H1 (cell line): ENCODE measurements at regions not wholly inside any gene's neighbourhood (a gene's known extent, or its start where the extent isn't known, plus 50 kb on each side); places are given as distances from the start of the nearest gene placed in this dataset.

Experiments used
- CTCF ChIA-PET: fragments of 300-600 bp; sonication (Branson Sonifier 250); formaldehyde crosslinking; loops from one replicate; lab custom pipeline; 2021; ENCODE audit not compliant: partially characterized antibody; lab: Charles Lee
- POLR2A ChIA-PET: fragments of 300-600 bp; sonication (Branson Sonifier 250); formaldehyde crosslinking; loops from one replicate; lab custom pipeline; 2021; ENCODE audit warnings: inconsistent platforms; ENCODE audit not compliant: partially characterized antibody; lab: Charles Lee
- DNase-seq, 2 experiments: peaks; one replicate each; pipeline versions ENCODE4 v3.0.0 to v3.0.0-alpha.2; 2010 to 2022; ENCODE audit warnings: low spot score in 2 of 2, low read depth in 1 of 2, mixed read lengths in 1 of 2
- FAIRE-seq: peaks from 2 replicates; lab custom pipeline; 2011; peaks lifted over from hg19 to GRCh38; lab: Jason Lieb, UNC
- H2AFZ ChIP-seq: 2 replicates; pipeline ENCODE4 v1.8.1; 2012; ENCODE audit warnings: low read length, inconsistent platforms
- H2AK5ac ChIP-seq: 2 replicates; pipeline ENCODE4 v1.6.1; 2013; ENCODE audit warnings: low read depth, low read length
- H2BK120ac ChIP-seq: replicated peaks from 2 replicates; pipeline ENCODE3; 2013; ENCODE audit warnings: low read depth, low read length, inconsistent platforms
- H2BK12ac ChIP-seq: 2 replicates; pipeline ENCODE4 v1.6.1; 2013; ENCODE audit warnings: low read depth, low read length
- H2BK15ac ChIP-seq: 2 replicates; pipeline ENCODE4 v1.6.1; 2013; ENCODE audit warnings: low read length
- H2BK20ac ChIP-seq: 2 replicates; pipeline ENCODE4 v1.6.1; 2013; ENCODE audit warnings: low read length
- H2BK5ac ChIP-seq: 2 replicates; pipeline ENCODE4 v1.6.1; 2013; ENCODE audit warnings: low read depth, low read length
- H3K14ac ChIP-seq: 2 replicates; pipeline ENCODE4 v1.6.1; 2013; ENCODE audit warnings: inconsistent platforms; ENCODE audit not compliant: insufficient read length
- H3K18ac ChIP-seq: 2 replicates; pipeline ENCODE4 v1.6.1; 2013; ENCODE audit warnings: low read length; ENCODE audit errors: extremely low read depth
- H3K23ac ChIP-seq: 2 replicates; pipeline ENCODE4 v1.6.1; 2013; ENCODE audit warnings: inconsistent platforms; ENCODE audit not compliant: insufficient read length
- H3K23me2 ChIP-seq: 2 replicates; pipeline ENCODE4 v1.6.1; 2013; ENCODE audit warnings: low read depth, low read length
- H3K27ac ChIP-seq: 2 replicates; pipeline ENCODE4 v1.6.1; 2011; ENCODE audit warnings: low read depth, low read length, inconsistent platforms
- H3K27me3 ChIP-seq, 4 experiments: replicated peaks in 1 of 4; 1 replicate in 1 of 4; 2 replicates in 3 of 4; pipeline versions ENCODE4 v1.6.1 to v1.8.1; 2011 to 2013; ENCODE audit warnings: low read length in 3 of 4, mild to moderate bottlenecking in 3 of 4, inconsistent platforms in 2 of 4, mixed read lengths in 2 of 4, moderate library complexity in 1 of 4; ENCODE audit not compliant: control insufficient read depth in 3 of 4, insufficient read depth in 3 of 4; ENCODE audit errors: extremely low read depth in 1 of 4
- H3K36me3 ChIP-seq, 4 experiments: 2 replicates each; pipeline versions ENCODE4 v1.6.1 to v1.8.1; 2011 to 2013; ENCODE audit warnings: mild to moderate bottlenecking in 4 of 4, low read length in 3 of 4, moderate library complexity in 2 of 4, control low read depth in 1 of 4, inconsistent platforms in 1 of 4; ENCODE audit not compliant: insufficient read depth in 4 of 4, control insufficient read depth in 2 of 4
- H3K4ac ChIP-seq: replicated peaks from 2 replicates; pipeline ENCODE3; 2013; ENCODE audit warnings: low read length, low read depth, mixed read lengths, inconsistent platforms; ENCODE audit not compliant: insufficient read length
- H3K4me1 ChIP-seq, 4 experiments: replicated peaks in 1 of 4; 1 replicate in 1 of 4; 2 replicates in 3 of 4; pipeline versions ENCODE4 v1.6.1 to v1.8.1; 2011 to 2013; ENCODE audit warnings: low read length in 3 of 4, inconsistent platforms in 2 of 4, mixed read lengths in 1 of 4; ENCODE audit not compliant: insufficient read depth in 4 of 4, control insufficient read depth in 3 of 4
- H3K4me2 ChIP-seq, 2 experiments: 2 replicates each; pipeline versions ENCODE4 v1.6.1 to v1.8.1; 2011 to 2013; ENCODE audit warnings: low read depth in 2 of 2, low read length in 2 of 2, control low read depth in 1 of 2, inconsistent platforms in 1 of 2, mild to moderate bottlenecking in 1 of 2; ENCODE audit not compliant: insufficient read depth in 1 of 2
- H3K4me3 ChIP-seq, 4 experiments: fragments of 200-600, 300-600 bp in 1 of 4; sonication (generic), shearing (Covaris generic), sonication (Bioruptor Twin) in 1 of 4; 2 replicates each; pipeline versions ENCODE4 v1.5.1 to v1.8.1; 2011 to 2016; ENCODE audit warnings: low read length in 4 of 4, low read depth in 3 of 4, control low read depth in 2 of 4, inconsistent platforms in 2 of 4, mild to moderate bottlenecking in 2 of 4, mixed read lengths in 1 of 4, moderate library complexity in 1 of 4; ENCODE audit not compliant: insufficient read depth in 2 of 4; ENCODE audit errors: extremely low read depth in 1 of 4
- H3K56ac ChIP-seq: replicated peaks from 2 replicates; pipeline ENCODE3; 2013; ENCODE audit warnings: low read depth, mild to moderate bottlenecking, mixed read lengths, low read length, inconsistent platforms; ENCODE audit not compliant: insufficient read length
- H3K79me1 ChIP-seq: 2 replicates; pipeline ENCODE4 v1.6.1; 2013; ENCODE audit warnings: low read depth, low read length, control low read depth
- H3K79me2 ChIP-seq, 2 experiments: 2 replicates each; pipeline versions ENCODE4 v1.6.1 to v1.8.1; 2012 to 2013; ENCODE audit warnings: low read length in 2 of 2, mild to moderate bottlenecking in 2 of 2, inconsistent platforms in 1 of 2; ENCODE audit not compliant: insufficient read depth in 2 of 2, control insufficient read depth in 1 of 2
- H3K9ac ChIP-seq, 4 experiments: replicated peaks in 1 of 4; 1 replicate in 1 of 4; 2 replicates in 3 of 4; pipeline versions ENCODE4 v1.6.1 to v1.8.1; 2011 to 2013; ENCODE audit warnings: low read depth in 3 of 4, low read length in 3 of 4, control low read depth in 2 of 4, mild to moderate bottlenecking in 2 of 4, moderate library complexity in 2 of 4, inconsistent platforms in 1 of 4; ENCODE audit errors: extremely low read depth in 1 of 4
- H3K9me3 ChIP-seq, 2 experiments: 2 replicates each; pipeline versions ENCODE4 v1.6.1 to v1.8.1; 2012 to 2013; ENCODE audit warnings: mild to moderate bottlenecking in 2 of 2, moderate library complexity in 2 of 2, control low read depth in 1 of 2, inconsistent platforms in 1 of 2, low read depth in 1 of 2, low read length in 1 of 2, mixed read lengths in 1 of 2; ENCODE audit not compliant: insufficient read depth in 2 of 2
- H4K20me1 ChIP-seq, 2 experiments: replicated peaks in 1 of 2; 2 replicates each; pipeline versions ENCODE3 to v1.8.1; 2011 to 2013; ENCODE audit warnings: inconsistent platforms in 2 of 2, low read length in 2 of 2, mild to moderate bottlenecking in 1 of 2; ENCODE audit not compliant: insufficient read depth in 2 of 2, control insufficient read depth in 1 of 2
- H4K5ac ChIP-seq: 2 replicates; pipeline ENCODE4 v1.6.1; 2013; ENCODE audit warnings: low read length, low read depth, mixed read lengths, inconsistent platforms; ENCODE audit not compliant: insufficient read length
- H4K8ac ChIP-seq: 2 replicates; pipeline ENCODE4 v1.8.0; 2013; ENCODE audit warnings: mild to moderate bottlenecking, moderate library complexity, low read length, inconsistent platforms; ENCODE audit not compliant: insufficient read depth; ENCODE audit errors: extremely low read depth
- H4K91ac ChIP-seq: replicated peaks from 2 replicates; pipeline ENCODE3; 2013; ENCODE audit warnings: low read length, mixed read lengths, inconsistent platforms; ENCODE audit not compliant: insufficient read length
- BCL11A ChIP-seq, 2 experiments: IDR thresholded peaks; one replicate each; pipeline ENCODE4 v1.6.1; 2011; ENCODE audit warnings: low read depth in 2 of 2, low read length in 2 of 2, mild to moderate bottlenecking in 2 of 2
- CBX5 ChIP-seq: fragments of 300-800, 300-1000 bp; sonication (generic); IDR thresholded peaks from 2 replicates; pipeline ENCODE4 v1.7.1; 2016; ENCODE audit warnings: antibody characterized with exemption, low read length, low read depth
- CBX8 ChIP-seq: fragments of 300-800, 300-1000 bp; sonication (generic); IDR thresholded peaks from 2 replicates; pipeline ENCODE4 v1.7.1; 2016; ENCODE audit warnings: low read depth, low read length, borderline replicate concordance
- YY1 ChIP-seq: IDR thresholded peaks from 2 replicates; pipeline ENCODE4 v1.6.1; 2011; ENCODE audit warnings: low read depth, mild to moderate bottlenecking, low read length

DNA sequence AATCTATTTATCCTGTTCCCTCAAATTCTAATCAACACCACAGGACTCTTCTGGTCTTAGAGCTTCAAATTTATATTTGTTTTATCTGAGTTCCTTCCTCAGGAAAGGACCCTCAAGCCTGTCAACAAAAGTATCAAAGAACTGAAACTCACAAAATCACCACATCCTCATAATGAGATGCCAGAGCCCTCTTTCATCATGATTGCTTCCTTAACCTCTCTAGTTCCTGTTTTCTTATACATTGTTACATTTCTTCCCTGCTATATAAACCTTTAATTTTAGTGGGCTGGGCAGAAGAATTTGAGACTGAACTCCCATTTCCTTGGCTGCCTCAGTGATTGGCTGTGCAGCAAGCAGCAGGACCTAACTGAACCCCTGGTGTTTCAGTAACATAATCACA is 189.7 kb downstream of the ZNF248 start:
- H3K18ac ChIP-seq: no peak overlapping the region
- H4K91ac ChIP-seq: no peak overlapping the region
- no peaks in the 10 kb centered on the region for H3K79me1 ChIP-seq
- H3K4me3 ChIP-seq: no peak overlapping the region
- DNase-seq (no peak), FAIRE-seq (no peak)
- TF ChIP-seq CBX5 (no peak), BCL11A (IDR thresholded peaks at IDR 0.05; ENCODE audit: low read depth in 2 of 2, low read length in 2 of 2) (no peak), CBX8 (no peak), YY1 (no peak)
- no peak overlapping the region for H3K4ac ChIP-seq
- no peak overlapping the region for H3K56ac ChIP-seq
- no peak overlapping the region for H2AFZ ChIP-seq
- no peaks in the 10 kb centered on the region for H3K79me2 ChIP-seq
- no peaks in the 10 kb centered on the region for H3K36me3 ChIP-seq
- H2BK15ac ChIP-seq: no peak overlapping the region
- no peak overlapping the region for H3K27ac ChIP-seq
- H3K27me3 ChIP-seq: no peaks in the 10 kb centered on the region
- H3K23ac ChIP-seq: no peak overlapping the region
- H3K4me1 ChIP-seq: no peaks in the 10 kb centered on the region
- ChIA-PET POLR2A (no interaction called here), CTCF (no interaction called here)
- H3K9ac ChIP-seq: no peak overlapping the region
- H2BK5ac ChIP-seq: no peak overlapping the region
- H2AK5ac ChIP-seq: no peak overlapping the region
- H3K4me2 ChIP-seq: no peak overlapping the region
- no peak overlapping the region for H2BK20ac ChIP-seq
- H2BK120ac ChIP-seq: no peak overlapping the region
- H4K20me1 ChIP-seq: no peaks in the 10 kb centered on the region
- no peak overlapping the region for H2BK12ac ChIP-seq
- H3K23me2 ChIP-seq: no peaks in the 10 kb centered on the region
- H3K14ac ChIP-seq: no peak overlapping the region
- no peak overlapping the region for H4K5ac ChIP-seq
- no peak overlapping the region for H4K8ac ChIP-seq
- H3K9me3 ChIP-seq: peaks cover 44 to 48% of the 10 kb centered on the region in 2 experiments
